ENCODE measurements at regions not wholly inside any gene's neighbourhood (a gene's known extent, or its start where the extent isn't known, plus 50 kb on each side); places are given as distances from the start of the nearest gene placed in this dataset.

DNA sequence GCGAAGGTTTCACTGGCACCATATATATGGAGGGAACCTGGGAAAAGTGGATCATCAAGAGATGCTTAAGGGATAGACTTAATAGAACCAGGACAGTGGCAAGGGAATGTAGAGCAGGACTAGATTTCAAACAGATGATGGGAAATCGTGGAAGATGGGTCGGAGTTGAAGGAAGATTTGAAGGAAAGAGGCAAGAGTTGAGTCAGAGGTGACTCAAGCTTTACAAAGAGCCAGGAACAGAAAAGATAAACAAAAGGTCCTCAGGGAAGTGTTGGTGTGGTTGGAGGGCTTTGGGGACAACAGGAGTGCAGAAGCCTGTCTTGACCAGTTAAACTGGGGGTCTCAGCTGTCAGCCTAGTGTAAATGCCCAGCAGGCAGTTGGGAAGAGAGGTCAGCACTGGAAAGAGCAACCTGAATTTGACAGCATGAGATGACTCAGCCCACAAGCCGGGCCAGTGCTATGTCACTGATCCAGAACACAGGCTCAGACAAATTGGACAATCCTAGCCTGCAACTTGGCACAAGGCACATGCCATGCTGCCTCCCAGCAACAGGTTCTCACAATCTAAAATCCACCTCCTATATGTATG lies 230.5 kb downstream of the IDS start:
- no peak for DNase-seq

DNA sequence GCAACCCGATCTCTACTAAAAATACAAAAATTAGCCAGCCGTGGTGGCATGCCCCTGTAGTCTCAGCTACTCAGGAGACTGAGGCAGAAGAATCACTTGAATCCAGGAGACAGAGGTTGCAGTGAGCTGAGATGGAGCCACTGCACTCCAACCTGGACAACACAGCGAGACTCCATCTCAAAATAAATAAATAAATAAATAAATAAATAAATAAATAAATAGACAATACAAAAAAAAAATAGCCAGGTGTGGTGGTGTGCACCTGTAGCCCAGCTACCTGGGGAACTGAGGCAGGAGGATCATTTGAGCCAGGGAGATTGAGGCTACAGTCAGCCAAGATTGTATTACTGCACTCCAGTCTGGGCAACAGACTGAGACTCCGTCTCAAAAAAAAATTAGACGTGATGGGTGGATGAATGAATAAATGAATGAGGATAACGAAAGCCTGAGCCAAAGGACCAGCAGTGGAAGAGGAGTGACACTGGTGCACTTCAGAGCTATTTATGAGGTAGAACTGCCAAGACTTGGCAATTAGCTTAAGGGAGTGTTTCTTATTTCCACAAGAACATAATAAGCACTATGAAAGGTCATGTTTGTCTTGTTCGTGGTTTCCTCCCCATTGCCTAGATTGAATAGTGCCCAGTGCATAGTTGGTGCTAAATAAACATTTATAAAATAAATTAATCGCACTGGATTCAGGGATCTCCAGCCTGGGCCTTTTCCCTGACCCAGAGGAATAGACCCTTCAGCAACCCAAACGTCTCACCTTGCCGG lies 232.2 kb downstream of the IDS start:
- no peak for DNase-seq

DNA sequence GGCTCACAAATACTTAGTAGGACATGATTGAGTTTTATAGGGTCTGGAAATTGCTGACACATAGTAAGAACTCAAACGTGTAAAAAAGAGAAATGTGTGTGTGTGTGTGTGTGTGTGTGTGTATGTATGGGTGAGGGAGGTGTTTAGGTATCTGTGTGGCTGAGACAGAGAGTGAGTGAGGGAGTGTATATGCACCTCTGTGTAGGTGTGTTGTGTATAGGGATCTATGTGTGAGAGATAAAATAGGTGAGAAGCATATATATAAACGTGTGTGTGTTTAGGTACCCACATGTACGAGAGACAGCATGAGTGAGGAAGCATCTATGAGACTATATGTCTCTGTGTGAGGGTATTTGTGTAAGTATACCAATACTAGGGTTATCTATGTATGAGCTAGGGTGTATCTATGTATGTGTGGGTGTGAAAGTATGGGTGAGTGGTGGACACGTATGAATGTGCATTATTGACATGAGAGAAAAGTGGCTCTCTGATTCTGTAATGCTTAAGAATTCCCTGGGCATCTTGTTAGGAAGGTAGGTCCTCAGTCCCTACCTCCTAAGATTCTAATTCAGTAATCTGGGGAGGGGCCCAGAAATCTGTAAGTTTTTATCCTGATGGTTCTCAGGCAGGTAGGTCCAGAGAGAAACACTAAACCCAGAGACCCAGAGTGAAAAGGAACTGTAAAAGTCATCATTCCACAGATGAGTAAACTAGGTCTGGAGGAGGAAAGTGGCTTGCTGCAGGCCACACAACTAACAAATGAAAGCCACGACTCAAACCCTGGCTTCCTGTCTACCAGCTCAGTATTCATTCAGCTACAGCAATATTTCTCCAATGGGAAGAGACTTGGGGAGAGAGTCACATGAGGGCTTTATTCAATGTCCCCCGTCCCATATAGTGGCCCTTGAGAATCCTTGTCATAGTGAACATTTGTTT lies 237.0 kb downstream of the IDS start:
- DNase-seq: no peak

DNA sequence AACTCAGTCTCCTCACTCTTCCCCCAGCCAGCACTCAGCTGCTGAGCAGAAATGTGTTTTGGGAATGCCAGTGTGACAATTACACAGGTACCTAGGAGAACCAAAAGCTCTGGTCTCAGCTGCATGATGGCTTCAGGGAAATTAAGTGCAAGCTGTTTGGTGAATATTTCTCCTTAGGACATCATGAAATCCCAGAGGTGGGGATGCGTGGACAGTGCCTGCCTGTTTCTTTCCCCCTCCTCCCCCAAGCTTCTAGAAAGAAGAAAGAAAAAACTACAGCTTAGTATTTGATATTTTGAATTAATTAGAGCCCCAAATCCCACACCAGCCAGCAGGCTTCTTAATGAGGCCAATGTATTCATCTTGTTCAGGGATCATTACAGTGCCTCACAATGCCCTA lies 243.0 kb downstream of the IDS start:
- DNase-seq: no peak

DNA sequence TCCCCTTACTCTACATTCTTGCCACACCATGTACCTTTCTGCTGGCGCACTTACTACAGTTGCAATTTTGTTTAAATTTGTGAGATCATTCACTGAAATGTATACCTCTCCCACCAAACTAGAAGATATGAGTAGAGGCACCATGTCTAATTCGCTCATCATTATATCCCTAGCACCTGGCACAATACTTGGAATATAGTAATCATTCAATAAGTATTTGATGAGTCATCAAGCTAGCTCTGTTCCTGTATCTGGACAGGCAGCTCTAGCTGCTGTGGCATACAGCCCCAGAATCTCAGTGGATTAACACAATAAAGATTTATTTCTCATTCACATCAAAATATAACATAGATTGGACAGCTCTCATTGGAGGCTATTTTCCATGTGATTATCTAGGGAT lies 245.9 kb downstream of the IDS start:
- no peak for DNase-seq

DNA sequence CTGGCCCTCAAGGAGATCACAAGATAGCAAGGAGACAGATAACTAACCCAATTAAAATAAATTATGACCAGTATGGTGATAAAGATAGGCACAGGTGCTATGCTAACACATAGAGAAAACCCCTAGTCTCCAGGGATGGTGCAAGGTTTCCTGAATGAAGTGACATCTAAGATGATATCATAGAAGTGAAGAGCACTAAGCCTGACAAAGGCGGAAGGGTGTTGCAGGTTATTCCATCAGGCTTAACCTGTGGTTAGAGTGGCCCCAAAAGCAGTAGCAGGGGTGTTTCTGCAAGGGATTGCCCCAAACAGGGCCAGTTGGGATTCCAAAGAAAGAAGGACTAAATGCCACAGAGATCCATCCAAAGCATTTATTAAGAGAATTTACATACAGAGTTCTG lies 249.2 kb downstream of the IDS start:
- no peak for DNase-seq

DNA sequence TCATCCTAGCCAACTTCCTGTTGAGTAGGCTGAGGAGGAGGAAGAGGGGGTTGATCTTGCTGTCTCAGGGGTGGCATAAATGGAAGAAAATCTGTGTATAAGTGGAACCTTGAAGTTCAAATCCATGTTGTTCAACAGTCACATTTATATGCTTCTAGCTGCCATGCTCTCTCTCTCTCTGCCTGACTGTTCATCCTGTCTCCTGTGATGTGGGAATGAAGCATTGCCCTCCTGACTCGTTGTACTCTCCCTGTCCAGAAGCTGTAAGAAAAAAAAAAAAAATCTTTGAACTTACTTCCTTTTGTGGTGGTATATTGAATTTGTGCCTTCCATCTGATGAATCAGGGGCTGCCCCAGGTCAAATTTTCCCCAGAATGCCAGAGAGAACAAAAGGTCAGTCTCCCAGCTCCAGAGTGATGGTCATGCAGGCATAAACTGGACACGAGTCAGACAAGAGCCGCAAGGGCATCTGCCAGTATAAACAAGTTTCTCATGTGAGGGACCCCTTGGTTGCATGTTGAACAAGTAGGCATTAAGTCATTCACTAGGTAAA lies 257.0 kb downstream of the IDS start:
- DNase-seq: no peak

DNA sequence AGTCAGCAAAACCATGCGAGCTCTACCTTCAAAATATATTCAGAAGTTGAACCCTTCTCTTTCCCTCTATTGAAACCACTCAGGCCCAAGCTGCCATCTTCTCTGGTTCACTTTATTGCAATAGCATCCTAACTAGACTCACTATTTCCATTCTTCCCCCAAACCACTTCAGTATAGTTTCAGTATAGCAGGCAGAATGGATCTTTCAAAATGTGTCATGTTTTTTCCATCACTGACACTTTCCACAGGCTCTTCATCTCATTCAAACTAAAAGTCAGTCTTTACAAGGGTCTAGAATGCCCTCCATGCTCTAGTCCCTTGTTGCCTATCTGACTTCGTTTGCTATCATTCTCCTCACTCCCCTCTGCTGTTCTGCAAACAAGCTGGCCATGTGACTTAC lies 274.4 kb downstream of the IDS start:
- DNase-seq: no peak

DNA sequence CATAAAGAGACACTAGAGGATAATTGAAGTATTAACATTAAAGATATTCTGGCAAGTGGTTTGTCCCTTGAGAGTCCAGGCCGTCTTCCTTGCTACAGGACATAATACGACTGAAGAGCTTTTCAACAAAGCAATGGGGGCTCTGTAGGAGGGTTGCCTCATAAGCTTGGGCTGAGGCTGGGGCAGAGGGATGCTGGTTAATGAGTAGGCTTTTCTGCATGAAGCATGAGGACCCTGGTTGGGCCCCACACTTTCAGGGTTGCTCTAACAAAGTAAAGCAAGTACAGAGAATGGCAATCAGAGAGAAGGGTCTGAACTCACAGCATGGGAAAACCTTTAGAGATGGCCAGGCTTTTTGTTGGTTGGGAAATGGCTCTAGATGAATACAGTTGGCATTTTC lies 281.3 kb downstream of the IDS start:
- DNase-seq: no peak

DNA sequence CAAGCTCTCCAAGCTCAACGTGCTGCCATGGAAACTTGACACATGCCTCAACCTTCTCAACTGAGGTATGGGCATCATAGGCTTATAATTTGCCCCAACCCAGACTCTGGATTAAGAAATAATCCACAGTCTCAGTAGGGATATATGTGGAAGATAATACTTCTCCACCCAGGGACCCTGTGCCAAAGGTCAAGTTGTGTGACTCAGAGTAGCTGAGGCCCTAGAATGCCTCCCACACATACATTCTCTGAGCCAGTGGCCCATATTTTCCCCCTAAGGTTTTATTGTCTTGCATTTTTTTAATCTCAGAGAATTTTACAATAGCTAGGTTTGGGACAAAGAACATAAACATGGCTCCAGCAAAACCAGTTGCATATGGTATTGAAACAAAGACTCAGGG lies 283.1 kb downstream of the IDS start:
- DNase-seq: no peak

DNA sequence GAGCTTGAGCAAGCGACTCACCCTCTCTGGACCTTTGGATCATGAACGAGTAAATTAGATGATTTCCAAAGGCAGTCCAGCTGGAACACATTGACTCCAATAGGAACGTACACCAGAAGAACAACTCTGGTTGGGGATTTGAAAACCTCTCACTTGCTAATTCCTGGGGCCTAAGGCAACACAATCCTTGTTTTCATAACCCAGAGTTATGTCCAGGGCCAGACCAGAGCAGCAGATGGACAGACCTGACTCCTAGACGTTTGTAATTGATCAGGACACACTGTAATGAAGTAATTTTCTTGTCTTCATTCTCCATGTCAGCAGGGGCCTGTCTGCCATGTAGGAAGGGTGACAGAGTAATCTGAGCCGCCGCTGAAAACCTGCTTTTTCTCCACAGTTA lies 283.9 kb downstream of the IDS start:
- no peak for DNase-seq

DNA sequence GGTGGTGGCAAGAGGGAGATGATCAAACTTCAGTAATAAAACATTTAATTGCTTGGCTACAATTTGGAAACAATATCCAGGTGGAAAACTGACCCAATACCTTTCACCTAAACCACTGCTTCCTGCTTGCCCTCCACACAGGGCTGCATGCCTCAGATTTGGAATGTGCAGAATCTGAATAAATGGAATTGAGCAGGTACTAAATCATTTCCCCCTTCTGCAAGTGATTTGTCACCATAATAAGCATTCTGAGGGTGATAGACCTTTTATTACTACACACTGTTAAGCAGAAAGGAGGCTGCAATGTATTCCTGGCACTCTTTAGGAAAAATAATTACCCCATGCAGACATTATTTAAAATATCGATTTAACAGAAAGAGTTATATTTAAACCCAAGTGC lies 291.8 kb downstream of the IDS start:
- no peak for DNase-seq

DNA sequence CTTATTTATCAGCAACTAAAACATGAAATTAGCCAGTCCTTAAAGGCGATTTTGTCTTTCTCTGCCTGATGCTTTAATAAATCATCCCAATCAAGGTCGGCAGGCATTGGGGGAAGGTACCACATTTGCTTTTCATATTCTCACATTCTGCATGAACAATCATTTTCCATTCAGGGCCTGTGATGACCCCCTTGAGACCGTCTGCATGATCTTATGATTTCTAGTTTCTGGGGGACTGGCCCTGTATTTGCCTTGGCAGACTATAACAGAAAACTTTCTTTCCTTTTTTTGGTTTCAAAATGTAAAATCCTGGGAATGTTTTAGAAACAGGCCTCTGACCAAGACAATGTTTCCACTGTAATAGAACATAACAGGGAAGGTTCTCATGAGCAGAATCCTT lies 296.8 kb downstream of the IDS start:
- DNase-seq: no peak

DNA sequence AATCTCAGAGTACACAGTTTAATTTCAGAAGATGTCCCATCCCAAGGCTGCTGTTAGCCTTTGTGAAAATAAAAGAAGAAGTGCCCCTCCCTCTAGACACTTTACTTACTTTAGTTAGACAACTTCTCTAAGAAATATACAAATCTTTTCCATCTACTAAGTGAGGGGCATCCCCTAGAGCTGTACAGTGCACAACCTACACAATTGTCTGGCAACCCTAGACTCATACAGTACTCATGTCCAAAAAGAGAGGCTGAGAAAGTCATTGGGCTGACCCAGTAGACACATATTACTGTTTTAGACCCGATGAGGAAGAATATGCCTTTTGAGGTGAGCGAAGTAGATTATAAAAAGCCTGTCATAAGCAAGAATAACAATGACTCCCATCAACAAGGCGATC lies 297.6 kb downstream of the IDS start:
- DNase-seq: no peak

DNA sequence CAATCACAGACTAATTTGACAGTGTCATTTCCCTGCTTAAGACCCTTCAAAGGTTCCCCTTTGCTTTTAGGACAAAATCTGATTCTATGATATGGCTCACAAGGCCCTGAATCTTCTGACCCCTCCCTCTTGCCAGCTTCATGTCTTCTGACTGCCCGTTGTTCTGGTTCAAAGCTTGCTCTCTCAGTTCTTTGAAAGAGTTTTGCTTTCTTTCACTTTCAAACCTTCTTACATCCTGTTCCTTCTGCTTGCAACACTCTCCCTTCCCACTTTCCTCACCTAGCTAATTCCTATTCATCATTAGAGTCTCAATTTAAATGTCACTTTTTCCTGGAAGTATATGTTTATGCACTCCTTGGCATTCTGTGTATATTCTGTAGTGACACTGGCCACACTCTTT lies 299.2 kb downstream of the IDS start:
- no peak for DNase-seq

DNA sequence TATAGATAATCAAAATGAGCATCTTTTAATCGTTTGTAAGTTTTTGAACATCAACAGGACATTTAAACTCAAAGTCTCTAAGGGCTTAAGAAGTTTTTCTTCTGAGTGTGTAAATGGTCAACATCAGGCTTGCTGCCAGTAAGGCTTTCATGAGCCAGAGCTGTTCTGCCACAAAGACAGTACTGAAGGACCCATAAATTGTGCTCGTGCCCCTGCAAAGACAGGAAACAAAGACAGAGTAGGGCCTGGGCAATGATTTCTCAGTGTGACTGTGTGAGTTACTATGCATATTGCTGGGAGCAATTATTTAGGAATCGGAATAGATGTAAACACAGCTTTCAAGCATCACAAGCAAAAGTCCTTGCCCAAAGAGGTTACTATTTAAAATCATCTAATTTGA lies 300.0 kb downstream of the IDS start:
- no peak for DNase-seq

DNA sequence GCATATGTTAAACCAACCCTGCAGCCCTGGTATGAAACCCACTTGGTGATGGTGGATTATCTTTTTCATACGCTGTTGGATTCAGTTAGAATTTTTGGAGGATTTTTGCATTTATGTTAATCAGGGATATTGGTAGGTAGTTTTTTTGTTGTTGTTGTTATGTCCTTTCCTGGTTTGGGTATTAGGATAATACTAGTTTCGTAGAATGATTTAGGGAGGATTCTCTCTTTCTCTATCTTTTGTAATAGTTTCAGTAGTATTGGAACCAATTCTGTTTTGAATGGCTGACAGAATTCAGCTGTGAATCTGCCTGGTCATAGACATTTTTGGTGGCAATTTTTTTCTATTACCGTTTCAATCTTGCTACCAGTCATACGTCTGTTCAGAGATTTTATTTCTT lies 305.4 kb downstream of the IDS start:
- no peak for DNase-seq

DNA sequence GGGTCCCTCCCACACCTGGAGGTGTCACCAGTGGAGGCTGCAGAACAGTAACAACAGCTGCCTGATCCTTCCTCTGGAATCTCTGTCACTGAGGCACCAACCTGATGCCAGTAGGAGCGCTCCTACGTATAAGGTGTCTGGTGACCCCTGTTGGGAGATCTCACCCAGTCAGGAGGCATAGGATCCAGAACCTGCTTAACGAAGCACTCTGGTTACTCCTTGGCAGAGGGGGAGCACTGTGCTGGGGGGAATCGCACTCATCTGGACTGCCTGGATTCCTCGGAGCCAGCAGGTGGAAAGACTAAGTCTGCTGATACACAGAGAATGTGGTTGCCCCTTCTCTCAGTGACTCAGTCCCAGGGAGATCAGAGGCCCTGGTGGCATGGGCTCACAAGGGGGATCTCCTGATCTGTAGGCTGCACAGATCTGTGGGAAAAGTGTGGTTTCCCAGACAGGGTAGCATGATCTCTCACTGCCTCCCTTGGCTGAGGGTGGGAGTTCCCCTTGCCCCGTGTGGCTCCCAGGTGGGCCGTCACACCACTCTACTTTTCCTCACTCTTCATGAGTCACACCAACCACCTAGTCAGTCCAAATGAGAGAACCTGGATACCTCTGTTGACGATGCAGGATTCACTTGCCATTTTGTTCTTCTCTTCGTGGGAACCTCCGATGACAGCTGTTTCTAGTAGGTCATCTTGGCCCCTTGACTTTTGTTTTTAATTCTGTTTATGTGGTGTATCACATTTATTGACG lies 305.9 kb downstream of the IDS start:
- no peak for DNase-seq

DNA sequence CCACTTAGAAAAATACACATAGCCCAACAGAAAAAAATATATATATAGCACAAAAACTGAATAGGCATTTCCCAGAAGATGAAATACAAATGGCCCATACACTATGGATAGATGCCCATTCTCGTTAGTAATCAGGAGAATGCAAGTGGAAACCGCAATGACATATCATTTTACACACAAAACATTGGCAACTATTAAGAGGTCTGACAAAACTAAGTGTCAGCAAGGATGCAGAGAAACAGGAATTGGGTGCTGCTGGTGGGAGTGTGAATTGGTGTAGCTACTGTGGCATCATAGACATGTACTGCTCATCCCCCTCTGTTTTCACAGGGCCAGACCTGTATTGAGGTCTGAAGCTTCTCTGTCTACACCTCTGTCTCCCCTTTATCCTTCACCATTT lies 320.0 kb downstream of the IDS start:
- no peak for DNase-seq

DNA sequence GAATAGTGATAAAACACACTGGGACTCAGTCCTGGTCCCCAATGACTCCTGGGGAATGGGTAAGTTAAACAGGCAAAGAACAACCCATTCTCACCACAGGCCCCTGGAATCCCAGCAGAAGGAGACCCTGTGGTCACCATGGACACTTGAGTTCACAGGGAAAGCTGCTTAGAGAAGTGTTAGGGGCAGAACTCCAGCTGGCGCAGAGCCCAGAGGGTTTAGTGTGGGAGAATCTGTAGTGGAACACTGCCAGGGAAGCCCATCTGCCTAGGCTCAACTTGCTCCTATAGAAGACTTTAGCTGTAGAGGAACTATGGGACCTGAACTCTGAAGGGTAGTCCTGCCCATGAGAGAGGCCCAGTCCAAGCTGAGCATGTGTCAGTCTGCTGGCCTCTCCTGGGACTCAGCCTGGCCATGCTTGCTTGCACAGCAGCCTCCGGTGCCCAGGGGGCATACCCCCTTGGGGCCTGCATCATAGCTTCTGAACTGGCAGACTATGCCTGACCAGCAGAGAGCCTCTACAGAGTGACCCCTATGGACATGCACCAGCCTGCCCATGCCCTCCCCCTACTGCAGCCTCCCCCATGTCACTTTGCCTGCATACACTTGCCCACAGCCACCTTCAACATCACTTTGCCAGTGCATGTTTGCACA lies 343.5 kb downstream of the IDS start:
- no peak for DNase-seq

DNA sequence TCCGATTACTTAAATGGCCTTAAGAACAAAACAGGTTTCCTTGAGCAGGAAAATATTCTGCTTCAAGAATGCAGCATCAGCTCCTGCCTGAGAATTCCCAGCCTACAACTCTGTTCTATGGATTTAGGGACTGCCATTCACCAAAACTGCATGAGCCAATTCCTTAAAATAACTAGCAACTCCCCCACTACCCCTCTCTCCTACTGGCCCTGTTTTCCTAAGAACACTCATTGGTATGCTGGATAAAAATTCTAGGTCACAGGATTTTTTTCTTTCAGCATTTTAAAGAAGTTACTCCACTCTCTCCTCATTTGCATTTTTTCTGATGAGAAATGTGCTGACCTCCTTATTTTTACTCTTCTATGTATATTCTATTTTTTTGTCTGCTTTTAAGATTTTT lies 347.1 kb downstream of the IDS start:
- no peak for DNase-seq

DNA sequence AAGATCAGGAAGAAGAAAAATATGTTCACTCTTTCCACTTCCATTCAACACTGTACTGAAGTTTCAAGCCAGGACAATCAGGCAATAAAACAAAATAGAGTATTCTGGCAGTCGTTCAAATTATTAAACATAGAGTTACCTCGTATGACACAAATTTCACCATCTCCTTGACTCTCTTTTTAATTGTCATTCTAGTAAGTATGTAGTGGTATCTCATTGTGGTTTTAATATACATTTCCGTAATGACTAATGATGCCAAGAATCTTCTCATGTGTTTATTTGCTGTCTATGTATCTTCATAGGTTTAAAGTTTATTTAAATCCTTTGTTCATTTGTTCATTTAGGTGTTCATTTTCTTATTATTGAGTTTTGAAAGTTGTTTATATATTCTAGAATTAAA lies 352.2 kb downstream of the IDS start:
- no peak for DNase-seq
